SK-N-MC (cell line): ENCODE measurements at regions not wholly inside any gene's neighbourhood (a gene's known extent, or its start where the extent isn't known, plus 50 kb on each side); places are given as distances from the start of the nearest gene placed in this dataset.

Experiments
- DNase-seq: peaks from one replicate; pipeline ENCODE4 v3.0.0-alpha.2; 2011; ENCODE audit warnings: low read depth, low spot score
- H3K27ac ChIP-seq: fragments of 200-600 bp; sonication (generic); 2 replicates; pipeline ENCODE4 v1.5.1; 2016; ENCODE audit warnings: mixed run types
- H3K36me3 ChIP-seq: fragments of 200-600 bp; sonication (generic); 2 replicates; pipeline ENCODE4 v1.6.1; 2017; ENCODE audit warnings: antibody characterized with exemption, low read length, mixed read lengths; ENCODE audit not compliant: insufficient read depth
- H3K4me3 ChIP-seq: fragments of 200-600 bp; sonication (generic); 2 replicates; pipeline ENCODE4 v1.5.1; 2016
- H3K9ac ChIP-seq: fragments of 200-600 bp; sonication (generic); 2 replicates; pipeline ENCODE4 v1.8.0; 2017; ENCODE audit warnings: mixed run types, mixed read lengths; ENCODE audit not compliant: insufficient read length
- H3K9me3 ChIP-seq: fragments of 200-600 bp; sonication (generic); 2 replicates; pipeline ENCODE4 v1.6.1; 2017; ENCODE audit warnings: low read depth, mild to moderate bottlenecking, antibody characterized with exemption, low read length, moderate library complexity, mixed read lengths
- EZH2 ChIP-seq: fragments of 200-600 bp; sonication (generic); IDR thresholded peaks from one replicate; pipeline ENCODE4 v1.6.1; 2017; ENCODE audit warnings: antibody characterized with exemption
- FOXP2 ChIP-seq: optimal IDR thresholded peaks from 2 replicates; pipeline ENCODE3; 2011; ENCODE audit warnings: mild to moderate bottlenecking, moderate library complexity; ENCODE audit not compliant: insufficient read depth; ENCODE audit errors: extremely low read length, control extremely low read depth
- POLR2AphosphoS5 ChIP-seq: IDR thresholded peaks from 2 replicates; pipeline ENCODE4 v1.6.1; 2012; ENCODE audit warnings: mild to moderate bottlenecking, low read depth, low read length, borderline replicate concordance

GRCh38 chr1:29861922-29862321 lies 625.6 kb downstream of the PTPRU start:
- no peak overlapping the region for H3K27ac ChIP-seq
- no peak for DNase-seq
- no peak overlapping the region for H3K9ac ChIP-seq
- no peaks in the 10 kb centered on the region for H3K9me3 ChIP-seq
- no peak overlapping the region for H3K4me3 ChIP-seq
- TF ChIP-seq EZH2 (no peak), POLR2AphosphoS5 (no peak), FOXP2 (no peak)
- H3K36me3 ChIP-seq = no peaks in the 10 kb centered on the region

- Histone ChIP-seq H3K36me3 (no peaks in the 10 kb centered on the region), H3K4me3 (no peak overlapping the region), H3K9me3 (no peaks in the 10 kb centered on the region), H3K9ac (no peak overlapping the region), H3K27ac (no peak overlapping the region)
- no peak for DNase-seq
- no peak for TF ChIP-seq EZH2
- TF ChIP-seq FOXP2 = no peak
- TF ChIP-seq POLR2AphosphoS5 = no peak
Measured at GRCh38 chr1:29861446-29861845, 625.1 kb downstream of the PTPRU start.

GRCh38 chr1:29860681-29861080 lies 624.4 kb downstream of the PTPRU start:
- Histone ChIP-seq H3K9ac (no peak overlapping the region), H3K4me3 (no peak overlapping the region), H3K9me3 (no peaks in the 10 kb centered on the region), H3K27ac (no peak overlapping the region), H3K36me3 (no peaks in the 10 kb centered on the region)
- TF ChIP-seq EZH2 (no peak), FOXP2 (no peak)
- DNase-seq = no peak

GRCh38 chr1:29860056-29860455 lies 623.7 kb downstream of the PTPRU start:
- Histone ChIP-seq H3K36me3 (no peaks in the 10 kb centered on the region), H3K4me3 (no peak overlapping the region), H3K9me3 (no peaks in the 10 kb centered on the region), H3K9ac (no peak overlapping the region), H3K27ac (no peak overlapping the region)
- TF ChIP-seq EZH2 = no peak
- TF ChIP-seq FOXP2 = no peak
- no peak for TF ChIP-seq POLR2AphosphoS5
- no peak for DNase-seq

- TF ChIP-seq EZH2 (no peak), FOXP2 (no peak), POLR2AphosphoS5 (no peak)
- Histone ChIP-seq H3K9me3 (no peaks in the 10 kb centered on the region), H3K36me3 (no peaks in the 10 kb centered on the region), H3K27ac (no peak overlapping the region), H3K9ac (no peak overlapping the region), H3K4me3 (no peak overlapping the region)
- DNase-seq = no peak
Measured at GRCh38 chr1:29859126-29859525, 622.8 kb downstream of the PTPRU start.

GRCh38 chr1:29858646-29859045 lies 622.3 kb downstream of the PTPRU start:
- DNase-seq = no peak
- Histone ChIP-seq H3K27ac (no peak overlapping the region), H3K36me3 (no peaks in the 10 kb centered on the region), H3K9me3 (no peaks in the 10 kb centered on the region), H3K9ac (no peak overlapping the region), H3K4me3 (no peak overlapping the region)
- no peak for TF ChIP-seq EZH2
- TF ChIP-seq POLR2AphosphoS5 = no peak
- TF ChIP-seq FOXP2 = no peak

- no peak for TF ChIP-seq POLR2AphosphoS5
- TF ChIP-seq EZH2 = no peak
- TF ChIP-seq FOXP2 = no peak
- Histone ChIP-seq H3K9me3 (no peaks in the 10 kb centered on the region), H3K4me3 (no peak overlapping the region), H3K27ac (no peak overlapping the region), H3K36me3 (no peaks in the 10 kb centered on the region), H3K9ac (no peak overlapping the region)
- DNase-seq = no peak
Measured at GRCh38 chr1:29856340-29857114, 620.2 kb downstream of the PTPRU start.

GRCh38 chr1:29855561-29856160 lies 619.3 kb downstream of the PTPRU start:
- no peaks in the 10 kb centered on the region for H3K9me3 ChIP-seq
- TF ChIP-seq POLR2AphosphoS5 = no peak
- H3K9ac ChIP-seq = no peak overlapping the region
- no peak for DNase-seq
- no peak overlapping the region for H3K27ac ChIP-seq
- no peak overlapping the region for H3K4me3 ChIP-seq
- H3K36me3 ChIP-seq = no peaks in the 10 kb centered on the region

GRCh38 chr1:29854700-29855276 lies 618.5 kb downstream of the PTPRU start:
- Histone ChIP-seq H3K9ac (no peak overlapping the region), H3K36me3 (no peaks in the 10 kb centered on the region), H3K27ac (no peak overlapping the region), H3K4me3 (no peak overlapping the region), H3K9me3 (no peaks in the 10 kb centered on the region)
- DNase-seq = no peak
- TF ChIP-seq EZH2 = no peak
- no peak for TF ChIP-seq FOXP2
- TF ChIP-seq POLR2AphosphoS5 = no peak
